DMS53 treated with DMSO at 0.1 percent for 48 hours (cell line): ENCODE measurements at regions not wholly inside any gene's neighbourhood (a gene's known extent, or its start where the extent isn't known, plus 50 kb on each side); places are given as distances from the start of the nearest gene placed in this dataset.

ENCODE experiments used
- DNase-seq: peaks from one replicate; lab custom pipeline; 2025; ENCODE audit not compliant: unreplicated experiment; lab: John Stamatoyannopoulos, UW

GRCh38 chr1:106889583-106889982 lies 166.9 kb upstream of the PRMT6 start:
- no peak for DNase-seq

- no peak for DNase-seq
Measured at GRCh38 chr1:106897976-106898375, 158.5 kb upstream of the PRMT6 start.

- DNase-seq = no peak
Measured at GRCh38 chr1:106899644-106900043, 156.8 kb upstream of the PRMT6 start.

DNA sequence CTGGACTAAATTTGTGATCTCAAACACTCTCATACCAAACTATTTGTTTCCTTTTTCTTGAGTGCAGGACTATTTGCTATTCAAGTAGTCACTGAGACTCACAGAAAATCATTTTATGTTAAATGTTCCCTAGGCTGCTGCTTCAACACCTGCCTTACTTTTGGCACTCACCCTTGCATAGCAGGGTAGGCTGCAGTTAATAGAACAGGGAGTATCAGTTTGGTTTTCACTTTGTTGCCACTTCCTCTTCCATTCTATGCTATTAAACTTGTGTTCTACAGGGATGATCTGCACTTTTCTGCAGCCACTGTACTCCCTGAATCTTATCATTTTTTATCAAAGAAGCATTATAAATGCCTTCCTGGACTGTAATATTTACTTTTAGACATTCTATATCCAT lies 148.7 kb upstream of the PRMT6 start:
- no peak for DNase-seq

- no peak for DNase-seq
Measured at GRCh38 chr1:106908689-106909088, 147.8 kb upstream of the PRMT6 start.

GRCh38 chr1:106910798-106911197 lies 145.7 kb upstream of the PRMT6 start:
- no peak for DNase-seq

- no peak for DNase-seq
Measured at GRCh38 chr1:106912131-106912530, 144.3 kb upstream of the PRMT6 start.

GRCh38 chr1:106921186-106921585 lies 135.3 kb upstream of the PRMT6 start:
- no peak for DNase-seq

- no peak for DNase-seq
Measured at GRCh38 chr1:106924360-106924759, 132.1 kb upstream of the PRMT6 start.

- DNase-seq = no peak
Measured at GRCh38 chr1:106925750-106926149, 130.7 kb upstream of the PRMT6 start.

- no peak for DNase-seq
Measured at GRCh38 chr1:106926803-106927582, 129.5 kb upstream of the PRMT6 start.

- DNase-seq = no peak
Measured at GRCh38 chr1:106937104-106937503, 119.4 kb upstream of the PRMT6 start.

DNA sequence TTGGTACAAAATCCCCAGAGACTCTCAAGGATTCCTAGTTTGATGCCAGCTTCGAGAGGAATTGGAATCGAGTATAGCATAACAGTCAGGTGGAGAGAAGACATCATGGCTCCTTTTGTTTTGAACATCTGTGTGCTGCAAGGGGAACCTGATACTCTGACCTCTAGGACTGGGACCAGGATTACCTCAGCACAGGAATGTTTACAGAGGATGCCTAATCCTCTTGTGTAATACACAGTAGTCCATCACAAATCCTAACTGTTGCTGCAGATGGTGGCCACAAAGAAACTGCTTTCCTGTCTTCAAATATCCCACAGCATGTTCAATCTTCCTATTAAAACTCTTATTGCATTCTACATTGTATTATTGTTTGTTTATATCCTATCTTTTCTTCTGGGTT lies 111.8 kb upstream of the PRMT6 start:
- DNase-seq = peak; percentile 72

GRCh38 chr1:106952776-106953175 lies 103.7 kb upstream of the PRMT6 start:
- DNase-seq = no peak

DNA sequence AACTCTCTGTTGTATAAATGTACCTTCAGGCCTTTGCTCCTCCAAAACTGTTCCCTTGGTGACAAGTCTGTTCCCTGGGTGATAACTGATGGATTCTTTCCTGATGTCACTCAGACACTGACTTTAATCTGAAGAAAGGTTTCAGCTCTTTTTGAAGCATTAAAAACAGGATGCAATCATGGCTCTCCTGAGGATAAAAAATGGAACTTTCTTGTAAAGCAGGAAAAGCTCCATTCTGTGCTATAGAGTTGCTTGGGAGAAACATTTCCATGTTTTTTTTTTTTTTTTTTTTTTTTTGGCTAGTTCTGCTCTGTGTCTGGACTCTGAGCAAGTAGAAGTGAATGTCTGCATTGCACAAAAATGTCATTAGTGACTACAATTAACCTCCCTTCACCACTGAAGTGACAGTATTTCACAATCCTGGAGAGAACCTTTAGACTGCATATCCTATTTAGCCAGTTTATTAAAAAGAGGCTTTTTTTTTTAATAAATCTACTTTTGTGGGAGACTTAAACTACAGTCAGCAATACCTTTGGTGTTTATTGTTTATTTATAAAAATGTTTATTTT lies 101.7 kb upstream of the PRMT6 start:
- no peak for DNase-seq

DNA sequence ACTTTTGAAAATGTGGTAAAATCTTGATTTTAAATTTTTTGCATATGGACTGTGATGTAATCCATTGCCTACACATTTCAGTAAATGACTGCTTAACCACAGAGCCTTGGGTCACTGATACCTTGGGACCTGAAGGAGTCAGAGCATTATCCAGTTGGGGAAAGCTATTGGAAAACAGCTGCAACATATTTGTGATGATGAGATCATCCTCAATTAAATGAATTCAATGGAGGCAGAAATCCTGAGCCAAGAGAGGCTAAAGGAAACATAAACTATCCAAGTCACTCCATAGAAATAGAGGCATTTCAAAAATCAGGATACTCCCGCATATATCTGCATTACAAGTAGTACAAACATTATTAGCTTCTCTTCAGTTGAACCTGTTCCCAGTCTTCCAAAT lies 99.8 kb upstream of the PRMT6 start:
- no peak for DNase-seq

DNA sequence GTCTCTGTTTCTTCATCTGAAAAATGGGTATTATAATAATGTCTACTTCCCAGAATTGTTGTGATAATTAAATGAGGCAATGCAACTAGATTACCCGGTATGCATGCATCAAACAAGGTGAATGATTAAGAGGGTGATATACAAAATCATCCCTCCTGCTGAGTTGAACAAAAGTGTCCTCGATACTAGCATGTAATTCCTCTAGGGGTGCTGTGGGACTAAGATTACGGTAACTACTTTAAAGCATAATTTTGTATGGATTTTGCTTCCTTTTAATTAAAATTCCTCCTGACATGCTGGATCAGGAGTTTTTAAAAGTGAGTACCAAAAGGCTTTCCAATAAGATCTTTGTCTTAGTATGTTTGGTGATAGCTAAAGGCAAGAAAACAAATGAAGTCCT lies 98.7 kb upstream of the PRMT6 start:
- DNase-seq = no peak

- no peak for DNase-seq
Measured at GRCh38 chr1:106960412-106960811, 96.1 kb upstream of the PRMT6 start.

GRCh38 chr1:106961646-106962045 lies 94.8 kb upstream of the PRMT6 start:
- DNase-seq = no peak

- DNase-seq = no peak
Measured at GRCh38 chr1:106962591-106962990, 93.9 kb upstream of the PRMT6 start.

- DNase-seq = no peak
Measured at GRCh38 chr1:106964495-106964894, 92.0 kb upstream of the PRMT6 start.

- DNase-seq = no peak
Measured at GRCh38 chr1:106968644-106969043, 87.8 kb upstream of the PRMT6 start.

DNA sequence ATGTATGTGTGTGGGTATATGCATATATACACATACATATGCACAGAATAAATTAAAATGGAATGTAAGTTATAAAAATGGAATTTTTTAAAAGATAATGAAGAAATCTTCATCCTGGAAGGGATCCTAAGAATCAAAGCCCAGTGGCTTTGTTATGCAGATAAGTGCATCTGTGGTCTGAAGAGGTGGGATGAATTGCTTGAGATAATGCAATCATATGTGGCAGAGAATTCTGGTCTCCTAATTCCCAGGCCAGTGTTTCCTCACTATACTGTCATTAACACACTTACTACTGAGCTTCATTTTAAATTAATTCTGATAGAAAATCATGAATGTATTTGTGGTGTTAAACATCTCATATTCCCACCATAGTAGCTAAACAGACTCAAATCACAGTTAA lies 86.7 kb upstream of the PRMT6 start:
- no peak for DNase-seq
